Calu3 (cell line): ENCODE measurements at regions not wholly inside any gene's neighbourhood (a gene's known extent, or its start where the extent isn't known, plus 50 kb on each side); places are given as distances from the start of the nearest gene placed in this dataset.

ENCODE experiments used
- BruUV-seq: library from RNA; stranded (reverse); fragments of 400-500 nt; replicated peaks from 2 replicates; lab custom pipeline; 2021; lab: Mats Ljungman, UMichigan
- CTCF ChIA-PET: fragments of 300-600 bp; sonication (Branson Sonifier 250); formaldehyde crosslinking; loops from one replicate; lab custom pipeline; 2022; ENCODE audit warnings: antibody characterized with exemption; lab: Charles Lee
- DNase-seq: peaks from one replicate; pipeline ENCODE4 v3.0.0; 2022
- H3K27ac Mint-ChIP-seq: one replicate; pipeline ENCODE4 v1.8.0; 2022; ENCODE audit warnings: mixed read lengths; ENCODE audit not compliant: unreplicated experiment
- H3K27me3 Mint-ChIP-seq: one replicate; pipeline ENCODE4 v1.8.0; 2022; ENCODE audit warnings: mixed read lengths; ENCODE audit not compliant: unreplicated experiment
- H3K36me3 Mint-ChIP-seq: one replicate; pipeline ENCODE4 v1.8.0; 2022; ENCODE audit warnings: mild to moderate bottlenecking, moderate library complexity, mixed read lengths; ENCODE audit not compliant: insufficient read depth, unreplicated experiment
- H3K4me1 Mint-ChIP-seq: one replicate; pipeline ENCODE4 v1.8.0; 2022; ENCODE audit warnings: mild to moderate bottlenecking, low read depth, mixed read lengths; ENCODE audit not compliant: unreplicated experiment
- H3K4me3 Mint-ChIP-seq: one replicate; pipeline ENCODE4 v1.8.0; 2022; ENCODE audit warnings: mild to moderate bottlenecking, low read depth, moderate library complexity, mixed read lengths; ENCODE audit not compliant: unreplicated experiment
- H3K9me3 Mint-ChIP-seq: one replicate; pipeline ENCODE4 v1.8.0; 2022; ENCODE audit warnings: low read depth, mixed read lengths; ENCODE audit not compliant: unreplicated experiment
- CTCF ChIP-seq: fragments of 200-600 bp; IDR thresholded peaks from one replicate; pipeline ENCODE4 v1.8.0; 2022; ENCODE audit warnings: antibody characterized with exemption; ENCODE audit not compliant: unreplicated experiment
- intact Hi-C: fragments of 100-400 bp; cut with micrococcal nuclease; formaldehyde crosslinking; loops from one replicate; pipeline ENCODE4 v1.10.0; 2022; ENCODE audit not compliant: unreplicated experiment

GRCh38 chr9:27715651-27716050, 142.4 kb upstream of the C9orf72 start:
- intact Hi-C loops: no loop called here
- peaks cover 43% of the 10 kb centered on the region for H3K27me3 Mint-ChIP-seq
- H3K9me3 Mint-ChIP-seq: no peaks in the 10 kb centered on the region
- CTCF ChIA-PET: no interaction called here
- H3K4me1 Mint-ChIP-seq: no peaks in the 10 kb centered on the region
- no peak for DNase-seq
- no peak overlapping the region for H3K27ac Mint-ChIP-seq
- no TSS peak for BruUV-seq
- H3K36me3 Mint-ChIP-seq: no peaks in the 10 kb centered on the region
- TF ChIP-seq CTCF: no peak
- H3K4me3 Mint-ChIP-seq: no peak overlapping the region

GRCh38 chr9:27717991-27718390, 144.7 kb upstream of the C9orf72 start:
- no peak for TF ChIP-seq CTCF
- no peak for DNase-seq
- Mint-ChIP-seq H3K9me3 (no peaks in the 10 kb centered on the region), H3K4me1 (no peaks in the 10 kb centered on the region), H3K36me3 (no peaks in the 10 kb centered on the region), H3K27ac (no peak overlapping the region), H3K4me3 (no peak overlapping the region), H3K27me3 (peaks cover 38% of the 10 kb centered on the region)
- no TSS peak for BruUV-seq
- intact Hi-C loops: no loop called here
- CTCF ChIA-PET: no interaction called here

GRCh38 chr9:27719711-27720110, 146.4 kb upstream of the C9orf72 start:
- Mint-ChIP-seq H3K27me3 (peaks cover 26% of the 10 kb centered on the region), H3K27ac (no peak overlapping the region), H3K9me3 (no peaks in the 10 kb centered on the region), H3K36me3 (no peaks in the 10 kb centered on the region), H3K4me3 (no peak overlapping the region), H3K4me1 (no peaks in the 10 kb centered on the region)
- CTCF ChIA-PET: no interaction called here
- BruUV-seq: no TSS peak
- intact Hi-C loops: no loop called here
- no peak for DNase-seq
- no peak for TF ChIP-seq CTCF

- TF ChIP-seq CTCF: no peak
- H3K27ac Mint-ChIP-seq: no peak overlapping the region
- no peaks in the 10 kb centered on the region for H3K4me1 Mint-ChIP-seq
- intact Hi-C loops: no loop called here
- H3K27me3 Mint-ChIP-seq: no peaks in the 10 kb centered on the region
- H3K9me3 Mint-ChIP-seq: no peaks in the 10 kb centered on the region
- CTCF ChIA-PET: no interaction called here
- no peaks in the 10 kb centered on the region for H3K36me3 Mint-ChIP-seq
- no peak for DNase-seq
- BruUV-seq: no TSS peak
- no peak overlapping the region for H3K4me3 Mint-ChIP-seq
Observed at GRCh38 chr9:27722866-27723265, 149.6 kb upstream of the C9orf72 start.
